Hippocampal formation (tissue), 2 donors: ENCODE measurements at regions not wholly inside any gene's neighbourhood (a gene's known extent, or its start where the extent isn't known, plus 50 kb on each side); places are given as distances from the start of the nearest gene placed in this dataset.
"Not testable (repeated sequence)": the region's sequence is repeated elsewhere in the genome, so short reads cannot be mapped to it uniquely, and the experiment has no call there.

Experiments
- DNase-seq, 2 donors: peaks; one replicate each; lab custom pipeline; 2025; lab: John Stamatoyannopoulos, UW

DNA sequence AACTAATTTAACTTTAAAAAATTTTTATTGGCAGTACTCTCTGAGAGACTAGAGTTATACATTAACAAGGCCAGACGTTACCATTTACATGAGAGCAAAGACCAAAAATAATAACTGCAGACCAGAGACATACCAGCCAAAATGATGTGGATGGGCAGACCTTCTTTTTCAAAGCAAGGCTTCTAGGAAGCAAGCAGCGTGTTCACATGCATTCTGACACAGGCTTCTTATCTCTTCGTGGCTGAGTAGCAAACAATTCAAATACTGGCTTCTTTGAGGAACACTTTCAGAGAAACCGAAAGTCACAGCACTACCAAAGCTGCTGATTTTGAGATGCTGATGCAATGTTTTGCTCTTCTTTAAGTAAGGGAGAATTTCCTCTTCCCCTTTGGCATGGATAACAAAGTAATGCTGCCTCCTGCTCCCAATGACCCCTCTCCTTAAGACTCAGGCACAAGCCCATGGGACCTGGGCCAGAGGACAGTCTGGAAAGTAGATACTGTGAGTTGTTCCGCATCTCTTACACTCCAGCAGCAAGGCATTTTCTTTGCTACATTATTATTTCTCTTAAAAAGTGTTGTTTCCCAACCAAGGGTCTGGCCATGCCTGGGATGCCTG is 181.9 kb downstream of the MREG start:
- peak in 1 of 2 donors; percentile 13 for DNase-seq

DNA sequence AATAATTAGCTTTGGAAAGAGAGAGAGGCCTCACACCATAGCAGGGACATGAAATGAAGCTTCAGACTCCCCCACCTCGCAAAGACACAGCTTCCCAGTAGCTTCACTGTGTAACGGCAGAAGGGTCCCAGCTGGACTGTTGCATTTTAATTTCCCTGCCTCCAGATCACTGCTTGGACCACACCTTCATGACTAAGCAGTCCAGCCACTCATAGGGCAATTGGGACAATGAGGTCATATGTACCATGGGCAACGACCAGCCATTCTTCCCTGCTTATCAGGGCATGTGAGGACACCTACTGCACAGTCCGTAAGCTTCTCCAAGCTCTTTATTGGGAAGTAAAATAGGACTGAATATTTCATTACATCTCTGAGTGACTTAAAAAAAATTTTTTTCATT is 183.0 kb downstream of the MREG start:
- DNase-seq = no peak

DNA sequence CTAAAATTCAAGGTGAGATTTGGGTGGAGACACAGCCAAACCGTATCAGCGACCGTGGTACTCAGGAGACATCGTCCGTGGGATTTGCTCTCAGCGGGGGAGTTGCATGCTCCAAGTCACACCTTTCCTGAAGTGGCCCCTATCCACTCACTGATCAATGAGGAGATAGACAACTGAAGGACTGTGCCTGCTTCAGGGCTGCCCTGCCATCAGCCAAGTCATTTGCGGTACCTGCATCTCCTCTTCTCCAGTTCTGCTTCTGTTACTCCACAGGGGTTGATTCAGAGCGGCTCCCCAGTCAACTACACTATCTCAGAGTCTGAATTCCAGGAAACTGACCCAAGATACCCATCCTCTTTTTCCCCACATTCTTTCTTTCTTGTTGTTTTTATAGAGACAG is 184.1 kb downstream of the MREG start:
- DNase-seq = no peak

DNA sequence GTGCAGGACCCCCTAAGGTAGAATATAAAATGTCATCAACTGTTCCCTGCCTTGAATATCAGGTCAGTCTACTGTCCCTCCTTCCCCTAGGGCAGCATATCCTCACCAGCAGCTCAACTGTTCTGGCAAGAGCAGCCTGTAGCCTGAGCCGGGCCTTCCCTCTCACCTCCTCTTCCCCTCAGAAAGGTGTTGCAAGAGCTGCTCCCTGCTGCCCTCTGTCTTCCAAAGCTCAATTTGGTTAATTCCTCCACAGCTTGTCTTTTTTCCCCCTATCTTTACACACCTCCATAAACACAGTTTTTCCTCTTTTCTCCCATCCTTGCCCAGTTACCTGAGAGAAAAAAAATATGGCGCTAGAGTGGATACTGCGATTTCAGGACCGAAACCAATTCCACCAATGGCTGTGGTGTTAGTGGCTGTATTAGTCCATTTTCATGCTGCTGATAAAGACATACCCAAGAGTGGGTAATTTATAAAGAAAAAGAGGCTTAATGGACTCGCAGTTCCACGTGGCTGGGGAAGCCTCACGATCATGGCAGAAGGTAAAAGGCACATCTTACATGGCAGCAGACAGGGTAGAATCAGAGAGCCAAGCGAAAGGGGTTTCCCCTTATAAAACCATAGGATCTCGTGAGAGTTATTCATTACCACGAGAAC is 184.7 kb downstream of the MREG start:
- DNase-seq = no peak

DNA sequence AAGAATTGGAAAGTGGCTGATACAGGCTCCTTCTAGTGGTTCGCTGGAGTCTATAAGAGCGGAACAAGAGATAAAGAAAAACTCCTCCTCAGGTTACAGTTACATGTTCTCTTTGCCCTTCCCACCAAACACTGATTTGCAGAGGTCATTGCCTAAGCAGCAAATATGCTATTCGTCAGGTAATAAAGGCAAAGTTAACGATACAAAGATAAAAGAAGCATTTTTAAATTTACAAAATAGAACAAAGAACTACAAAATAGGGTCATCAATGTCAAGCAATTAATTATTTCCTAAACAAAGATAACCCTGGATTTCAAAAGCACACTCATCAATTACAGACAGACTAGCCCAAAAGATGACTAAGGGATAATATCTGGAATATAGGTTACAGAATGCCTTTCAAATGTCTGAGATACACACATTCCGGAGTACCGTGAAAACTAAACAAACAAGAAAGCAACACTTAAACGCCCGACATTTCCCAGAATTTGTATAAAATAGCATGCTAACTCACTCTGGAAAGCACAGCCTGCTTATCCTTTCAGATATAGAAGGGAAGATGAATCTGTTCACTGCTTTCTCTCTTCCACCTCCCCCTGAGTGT is 186.4 kb downstream of the MREG start:
- no peak for DNase-seq

DNA sequence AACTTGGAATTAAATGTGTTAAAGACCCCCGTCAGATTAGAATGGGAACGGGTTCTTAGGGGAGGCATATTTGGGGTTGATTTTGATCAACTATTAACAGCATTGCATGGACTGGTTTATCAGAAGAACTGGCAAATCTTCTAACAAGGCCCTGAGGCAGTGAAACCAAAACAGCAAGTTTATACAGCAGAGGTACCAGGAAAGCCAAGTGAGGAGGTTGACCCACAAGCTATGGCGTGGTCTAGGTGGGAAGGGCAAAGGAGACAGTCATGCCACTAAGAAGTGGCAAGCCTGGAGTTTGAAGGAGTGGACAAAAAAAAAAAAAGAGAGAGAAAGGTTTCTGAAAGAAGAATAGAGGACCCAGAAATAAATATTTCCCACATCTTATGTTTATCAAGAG is 187.0 kb downstream of the MREG start:
- no peak for DNase-seq

DNA sequence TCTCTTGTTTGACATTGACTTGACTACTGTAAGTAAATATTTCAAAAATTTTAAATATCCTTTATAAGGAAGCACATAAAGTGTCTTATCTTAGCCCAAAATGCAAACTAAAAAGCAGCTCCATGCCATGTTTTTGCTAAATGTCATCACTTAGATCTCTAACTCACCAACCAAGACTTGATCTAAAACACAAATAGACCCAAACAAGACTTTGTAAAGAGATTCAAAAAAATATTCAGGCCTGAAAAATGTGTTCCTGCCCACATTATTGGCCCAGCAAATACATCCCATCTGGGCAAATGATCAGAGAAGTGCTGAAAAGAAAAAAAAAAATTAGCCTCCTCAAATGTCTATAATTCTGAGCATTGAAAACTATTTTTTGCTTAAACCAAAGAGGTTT is 187.6 kb downstream of the MREG start:
- DNase-seq = no peak

DNA sequence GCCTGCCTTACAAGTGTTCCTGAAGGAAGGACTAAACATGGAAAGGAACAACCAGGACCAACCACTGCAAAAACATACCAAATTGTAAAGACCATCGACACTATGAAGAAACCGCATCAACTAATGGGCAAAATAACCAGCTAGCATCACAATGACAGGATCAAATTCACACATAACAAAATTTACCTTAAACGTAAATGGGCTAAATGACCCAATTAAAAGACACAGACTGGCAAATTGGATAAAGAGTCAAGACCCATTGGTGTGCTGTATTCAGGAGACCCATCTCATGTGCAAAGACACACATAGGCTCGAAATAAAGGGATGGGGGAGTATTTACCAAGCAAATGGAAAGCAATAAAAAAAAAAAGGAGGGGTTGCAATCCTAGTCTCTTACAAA is 192.1 kb downstream of the MREG start:
- not testable (repeated sequence) for DNase-seq

DNA sequence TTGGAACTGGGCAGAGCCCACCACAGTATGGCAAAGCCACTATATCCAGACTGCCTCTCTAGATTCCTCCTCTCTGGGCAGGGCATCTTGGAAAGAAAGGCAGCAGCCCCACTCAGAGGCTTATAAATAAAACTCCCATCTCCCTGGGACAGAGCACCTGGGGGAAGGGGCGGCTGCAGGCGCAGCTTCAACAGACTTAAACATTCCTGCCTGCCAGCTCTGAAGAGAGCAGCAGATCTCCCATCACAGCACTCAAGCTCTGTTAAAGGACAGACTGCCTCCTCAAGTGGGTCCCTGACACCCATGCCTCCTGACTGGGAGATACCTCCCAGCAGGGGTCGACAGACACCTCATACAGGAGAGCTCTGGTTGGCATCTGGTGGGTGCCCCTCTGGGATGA is 193.6 kb downstream of the MREG start:
- DNase-seq = not testable (repeated sequence)

DNA sequence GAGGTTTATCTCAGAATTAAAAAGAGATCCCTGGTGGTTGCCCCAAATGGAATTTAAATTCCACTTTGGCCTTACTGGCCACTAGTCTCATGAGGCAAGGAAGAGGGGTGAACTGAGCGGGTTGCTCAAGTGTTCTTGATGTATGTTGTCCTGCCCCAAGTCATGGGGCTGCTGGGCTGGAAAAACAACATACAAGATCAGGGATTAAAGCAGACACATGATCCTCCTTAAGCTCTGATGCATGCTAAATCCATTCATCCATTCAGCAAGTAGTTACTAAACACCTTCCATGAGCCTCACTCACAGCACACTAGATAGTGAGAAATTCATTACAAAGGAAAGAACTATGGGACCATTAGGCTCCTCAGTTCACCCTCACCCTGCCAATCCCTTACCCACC is 196.3 kb downstream of the MREG start:
- DNase-seq = no peak

DNA sequence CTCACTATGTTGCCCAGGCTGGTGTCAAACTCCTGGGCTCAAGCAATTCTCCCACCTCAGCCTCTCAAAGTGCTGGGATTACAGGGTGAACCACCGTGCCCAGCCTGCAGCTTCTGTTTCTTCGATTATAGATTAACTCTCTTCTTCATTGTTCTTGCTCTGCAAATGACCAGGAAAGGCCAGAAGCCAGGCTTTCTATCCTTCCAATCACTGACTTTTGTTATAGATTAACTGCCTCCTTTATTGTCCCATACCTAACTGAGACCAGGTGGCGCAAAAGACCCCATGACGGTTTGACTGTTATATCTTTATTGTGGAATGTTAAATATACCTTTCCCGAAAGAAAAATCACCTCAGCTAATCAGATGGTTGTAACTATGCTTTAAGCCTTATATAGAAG is 196.9 kb downstream of the MREG start:
- no peak for DNase-seq

DNA sequence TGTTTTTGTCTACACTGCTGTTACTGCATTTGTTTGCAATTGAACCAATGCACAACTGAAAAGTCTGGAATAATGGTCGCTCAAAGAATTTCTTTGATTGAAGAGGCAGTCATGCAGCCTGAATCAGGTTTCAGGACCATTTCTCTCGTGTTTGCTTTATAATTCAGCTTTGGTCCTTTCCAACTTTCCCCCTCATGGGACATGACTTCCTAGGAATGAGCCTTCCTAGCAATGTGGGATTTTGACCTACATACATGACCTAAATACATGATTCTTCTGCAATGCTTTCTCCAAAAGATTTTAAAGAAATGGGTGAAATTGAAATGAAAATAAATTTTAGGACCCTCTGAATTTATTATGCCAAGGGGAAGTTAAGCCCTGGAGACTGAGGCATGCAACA is 197.4 kb downstream of the MREG start:
- DNase-seq = no peak

DNA sequence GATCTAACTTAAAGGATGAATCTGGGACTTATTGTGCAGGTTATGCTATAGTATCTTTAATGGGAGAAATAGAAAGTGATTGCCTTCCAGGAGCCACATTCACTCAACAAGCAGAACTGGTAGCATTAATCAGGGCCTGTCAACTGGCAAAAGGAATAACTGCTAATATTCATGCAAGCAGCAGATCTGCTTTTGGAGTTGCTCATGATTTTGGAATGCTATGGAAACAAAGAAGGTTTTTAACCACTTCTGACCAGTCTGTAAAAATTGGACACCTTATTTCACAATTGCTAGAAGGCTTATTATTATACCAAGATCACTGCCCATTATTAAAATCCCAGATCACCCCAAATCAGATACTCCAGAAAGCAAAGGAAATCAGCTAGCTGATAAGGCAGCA is 200.4 kb downstream of the MREG start:
- no peak for DNase-seq

DNA sequence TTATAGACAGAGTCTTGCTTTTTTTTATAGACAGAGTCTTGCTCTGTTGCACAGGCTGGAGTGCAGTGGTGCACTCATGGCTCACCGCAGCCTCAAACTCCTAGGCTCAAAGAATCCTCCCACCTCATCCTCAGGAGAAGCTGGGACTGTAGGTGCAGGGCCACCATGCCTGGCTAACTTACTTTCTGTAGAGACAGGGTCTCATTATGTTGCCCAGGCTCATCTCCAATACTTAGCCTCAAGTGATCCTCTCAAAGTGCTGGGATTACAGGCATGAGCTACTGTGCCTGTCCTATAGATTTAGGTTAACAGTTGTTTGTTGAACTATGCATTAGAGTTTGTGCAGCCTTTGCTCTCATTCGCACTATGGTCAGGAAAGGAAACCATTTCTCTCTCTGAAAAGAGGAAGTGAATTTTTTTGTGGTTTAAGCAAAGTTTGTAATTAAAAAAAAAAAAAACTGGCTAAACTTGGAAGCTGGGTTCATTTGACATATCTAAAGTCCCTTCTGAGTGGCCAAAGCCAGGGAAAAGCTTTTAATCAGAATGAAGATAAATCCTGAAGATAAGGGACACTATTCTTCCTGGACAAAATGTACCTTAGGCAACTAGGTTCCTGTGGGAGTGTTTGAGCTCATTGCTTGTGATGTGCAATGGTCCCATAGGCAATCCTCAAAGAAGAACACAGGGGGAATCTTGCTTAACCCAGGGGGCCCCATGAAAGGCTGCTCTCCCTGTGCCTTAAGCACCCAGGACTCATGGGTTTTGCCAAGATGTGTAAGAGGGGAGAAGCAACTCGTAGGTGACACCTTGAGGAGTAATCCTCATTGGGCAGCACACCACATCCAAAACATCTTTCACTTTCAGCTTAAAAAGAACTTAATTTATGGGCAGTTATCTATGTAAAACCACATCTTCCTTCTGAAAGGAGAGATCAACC is 201.7 kb downstream of the MREG start:
- no peak for DNase-seq

DNA sequence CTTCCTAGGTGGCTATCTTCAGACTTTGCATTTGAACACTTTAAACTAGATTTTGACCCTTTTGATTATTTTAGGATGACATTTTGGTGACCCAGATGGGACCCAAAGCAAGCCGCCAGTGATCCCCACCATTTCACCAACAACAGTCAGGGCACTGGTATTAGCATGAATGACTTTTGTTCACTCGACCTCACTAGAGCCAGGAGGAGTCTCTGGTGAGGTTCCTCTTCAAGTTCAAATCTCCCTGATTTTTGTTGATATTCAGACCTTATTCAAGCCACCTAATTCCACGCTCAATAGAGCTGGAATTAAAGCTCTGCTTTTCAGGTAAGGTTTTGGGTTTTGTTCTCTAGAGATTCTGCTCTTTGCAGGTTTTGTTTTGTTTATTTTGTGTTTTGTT is 202.3 kb downstream of the MREG start:
- no peak for DNase-seq

DNA sequence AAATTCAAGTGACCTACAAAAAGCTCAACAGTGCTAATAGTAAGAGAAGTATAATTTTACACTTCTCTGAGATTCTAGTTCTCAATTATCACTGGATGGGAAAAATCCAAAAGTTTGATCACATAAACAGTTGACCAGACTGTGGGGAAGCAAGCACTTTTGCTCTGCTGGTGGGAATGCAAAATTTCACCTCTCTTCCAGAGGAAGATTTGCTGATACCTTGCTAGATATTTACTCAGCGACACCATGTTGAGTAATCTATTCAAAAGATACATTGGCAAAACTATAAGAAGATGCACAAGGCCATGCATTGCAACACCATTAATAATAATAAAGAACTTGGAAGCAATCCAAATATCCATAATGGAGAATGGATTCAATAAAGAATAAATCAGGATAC is 204.4 kb downstream of the MREG start:
- no peak for DNase-seq

DNA sequence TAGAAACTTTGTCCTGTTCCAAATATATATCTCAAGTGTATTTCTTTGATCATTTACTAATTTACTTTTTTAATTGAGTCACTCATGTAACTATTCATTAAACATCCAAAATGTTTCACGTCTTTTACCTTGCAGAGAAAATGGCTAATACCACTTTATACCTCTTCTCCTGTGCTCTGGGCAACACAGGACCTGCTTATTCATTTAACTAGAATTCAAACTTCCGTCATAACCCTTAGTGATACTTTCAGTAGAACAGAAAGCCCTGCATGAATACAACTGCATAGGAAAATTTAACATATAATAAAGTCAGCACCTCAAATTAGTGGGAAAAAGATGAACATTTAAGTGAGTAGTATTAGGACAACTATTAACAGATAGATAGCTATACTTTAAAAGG is 205.2 kb downstream of the MREG start:
- no peak for DNase-seq

DNA sequence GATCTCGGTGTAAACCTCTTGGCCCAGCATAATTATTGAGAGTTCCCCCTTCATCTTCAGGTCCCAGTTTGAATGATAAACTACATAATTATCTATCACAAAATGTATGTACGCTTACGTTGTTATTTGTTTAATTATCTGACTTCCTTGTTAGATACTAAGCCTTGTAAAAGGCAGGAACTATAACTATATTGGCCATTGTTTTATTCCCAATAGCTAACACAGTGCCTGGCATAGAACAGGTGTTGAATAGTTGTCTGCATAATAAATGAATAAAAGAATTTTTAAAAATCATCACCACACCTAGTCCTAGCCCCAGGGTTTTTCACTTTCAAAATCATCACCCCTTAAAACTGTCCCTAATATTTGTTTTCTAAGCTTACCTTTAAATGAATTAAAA is 207.9 kb downstream of the MREG start:
- DNase-seq = no peak

DNA sequence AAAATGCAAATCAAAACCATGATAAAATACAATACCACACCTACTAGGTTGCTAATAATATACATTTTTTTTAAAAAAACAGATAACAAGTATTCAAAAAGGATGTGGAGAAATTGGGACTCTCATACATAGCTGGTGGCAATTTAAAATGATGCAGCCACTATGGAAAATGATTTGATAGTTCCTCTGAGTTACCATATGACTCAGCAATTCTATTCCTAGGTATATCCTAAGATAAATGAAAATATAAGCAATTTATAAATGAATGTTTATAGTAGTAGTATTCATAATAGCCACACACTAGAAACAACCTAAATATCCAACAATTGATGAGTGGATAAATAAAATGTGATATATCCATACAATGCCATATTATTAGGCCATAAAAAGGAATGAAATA is 210.2 kb downstream of the MREG start:
- DNase-seq = no peak

DNA sequence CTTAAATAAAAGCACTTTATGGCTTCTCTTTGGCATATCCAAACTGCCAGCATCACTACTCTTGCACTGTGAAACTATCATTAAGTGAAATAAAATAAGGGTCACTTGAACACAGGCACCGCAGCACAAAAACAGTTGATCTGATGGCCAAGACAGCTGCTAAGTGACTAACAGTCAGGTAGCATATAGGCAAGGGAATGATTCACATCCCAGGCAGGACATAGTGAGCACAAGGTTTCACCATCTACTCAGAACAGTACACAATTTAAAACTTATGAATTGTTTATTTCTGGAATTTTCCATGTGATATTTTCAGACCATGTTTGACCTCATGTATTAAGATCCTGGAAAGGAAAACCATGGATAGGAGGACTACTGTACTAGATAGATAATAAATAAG is 214.2 kb downstream of the MREG start:
- no peak for DNase-seq

DNA sequence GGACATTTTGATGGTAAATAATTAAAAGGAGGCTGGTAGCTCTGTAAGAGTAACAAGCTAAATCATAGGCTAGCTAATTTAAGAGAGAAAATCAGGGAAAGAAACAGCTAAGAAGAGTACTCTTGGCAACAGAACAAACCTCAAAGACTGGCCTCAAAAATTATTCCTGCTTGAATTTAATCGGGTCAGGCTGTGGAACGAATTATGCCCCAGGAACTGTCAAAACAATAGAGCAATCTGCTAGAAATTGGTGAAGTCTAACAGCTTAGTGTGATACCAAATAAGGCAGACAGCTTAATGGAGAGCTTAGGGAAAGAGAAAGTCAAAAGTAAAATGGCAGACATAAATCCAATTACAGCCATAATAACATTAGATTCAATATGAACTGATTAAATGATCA is 215.7 kb downstream of the MREG start:
- DNase-seq = no peak

DNA sequence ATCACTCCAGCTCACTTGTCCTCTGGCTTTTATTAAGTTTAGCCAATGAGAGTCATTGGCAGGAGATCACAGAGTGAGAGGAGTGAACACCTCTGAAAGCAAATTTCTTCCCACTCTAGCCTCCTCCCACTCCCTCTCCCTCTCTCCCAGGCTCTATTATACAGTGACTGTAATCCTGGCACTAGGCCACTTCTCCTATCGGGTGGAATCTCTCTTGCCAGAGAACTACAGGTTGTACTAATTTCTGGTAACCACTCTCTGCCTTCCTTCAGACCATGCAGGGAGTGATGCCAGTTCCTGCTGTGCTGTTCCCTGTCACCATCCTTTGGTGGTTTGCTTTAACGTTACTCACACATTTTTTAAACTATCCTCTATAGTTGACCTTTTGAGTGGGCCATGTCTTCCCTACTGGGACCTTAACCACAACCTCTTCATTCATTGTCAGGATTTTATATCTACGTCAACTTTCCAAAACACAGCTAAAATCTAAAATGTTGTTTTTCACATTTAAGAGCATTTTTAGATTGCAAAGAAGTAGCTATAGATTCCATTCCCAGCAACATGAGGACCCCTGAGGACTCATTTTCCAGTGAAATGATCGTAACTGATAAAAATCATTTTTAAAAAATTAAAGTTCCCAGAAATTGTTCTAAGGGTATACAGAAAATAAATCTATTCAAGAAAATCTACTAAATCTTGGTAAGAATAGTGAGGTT is 217.1 kb downstream of the MREG start:
- DNase-seq = no peak
